ENCODE measurements at regions not wholly inside any gene's neighbourhood (a gene's known extent, or its start where the extent isn't known, plus 50 kb on each side); places are given as distances from the start of the nearest gene placed in this dataset.

DNA sequence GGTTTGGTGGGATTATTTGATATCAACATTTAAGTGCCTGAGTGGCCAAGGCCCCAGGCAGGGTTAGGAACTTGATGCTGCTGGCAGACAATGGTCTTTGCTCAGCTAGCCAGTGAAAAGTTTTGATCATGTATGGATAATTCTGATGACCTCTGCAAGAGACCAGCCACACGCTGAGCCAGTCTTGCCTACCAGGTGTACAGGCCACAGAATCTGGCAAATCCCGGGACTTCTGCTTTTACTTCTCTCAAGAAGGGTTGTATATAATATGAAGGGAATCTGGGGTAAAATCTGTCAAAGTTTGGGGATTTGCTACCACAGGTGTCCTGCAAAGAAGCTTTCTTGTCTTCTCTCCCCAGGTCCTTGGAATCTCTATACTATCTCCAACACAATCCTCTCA is 331.4 kb upstream of the GOLIM4 start:
- FAIRE-seq = no peak

DNA sequence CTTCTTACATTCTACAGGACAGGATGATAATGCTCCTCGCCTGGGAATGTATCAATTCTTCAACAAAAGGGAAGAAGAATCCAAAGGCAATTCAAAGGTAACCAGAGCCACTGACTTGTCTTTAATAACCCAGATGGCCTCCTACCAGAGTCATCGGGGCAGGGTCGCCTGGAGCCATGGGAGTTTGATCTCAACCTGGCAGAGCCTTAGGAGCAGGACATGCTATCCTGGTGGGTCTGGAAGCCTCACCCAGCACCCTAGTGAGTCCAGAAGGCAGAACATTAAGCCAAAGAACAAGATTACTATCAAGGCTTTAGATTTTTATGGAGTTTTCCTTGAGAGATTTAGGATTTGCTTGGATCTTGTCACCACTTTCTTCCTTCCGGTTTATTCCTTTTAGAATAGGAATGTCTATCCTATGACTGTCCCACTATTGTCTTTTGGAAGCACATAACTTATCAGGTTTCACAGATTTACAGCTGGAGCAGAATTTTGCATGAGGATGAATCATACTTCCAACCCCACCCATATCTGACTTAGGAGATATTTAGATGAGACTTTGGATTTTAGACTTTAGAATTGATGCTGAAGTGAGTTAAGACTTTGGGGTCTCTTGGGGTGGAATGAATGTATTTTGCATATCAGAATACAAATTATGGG is 330.3 kb upstream of the GOLIM4 start:
- no peak for FAIRE-seq

DNA sequence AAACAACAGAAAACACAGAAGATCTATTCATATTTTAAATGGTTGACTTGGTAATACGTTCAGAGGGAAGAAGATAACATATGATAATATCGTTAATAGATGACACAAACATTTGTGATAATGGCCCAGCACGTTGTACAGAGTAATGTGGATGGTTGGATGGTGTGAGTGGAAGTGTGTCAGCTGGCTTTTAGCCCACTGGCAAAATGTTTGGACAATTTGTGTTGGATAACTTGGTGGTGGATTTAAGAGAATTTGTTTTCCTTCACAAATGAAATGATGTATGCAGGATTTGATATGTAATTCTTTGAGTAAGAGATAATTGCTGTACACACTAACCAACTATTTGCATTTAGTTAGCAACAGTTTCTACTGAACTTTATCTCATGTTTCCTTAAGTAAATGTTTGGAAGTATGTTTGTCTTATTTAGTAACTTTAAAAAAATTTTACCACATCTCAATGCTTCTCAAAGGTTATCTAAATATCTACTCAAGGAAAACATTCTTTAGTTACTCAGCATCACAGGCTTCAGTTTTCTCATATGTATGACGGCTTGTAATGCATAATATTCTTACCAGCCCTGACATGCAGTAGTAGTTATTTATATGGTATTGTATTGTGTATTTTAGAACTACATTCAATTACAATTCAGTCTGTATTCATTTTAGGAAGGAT is 328.5 kb upstream of the GOLIM4 start:
- FAIRE-seq = no peak

DNA sequence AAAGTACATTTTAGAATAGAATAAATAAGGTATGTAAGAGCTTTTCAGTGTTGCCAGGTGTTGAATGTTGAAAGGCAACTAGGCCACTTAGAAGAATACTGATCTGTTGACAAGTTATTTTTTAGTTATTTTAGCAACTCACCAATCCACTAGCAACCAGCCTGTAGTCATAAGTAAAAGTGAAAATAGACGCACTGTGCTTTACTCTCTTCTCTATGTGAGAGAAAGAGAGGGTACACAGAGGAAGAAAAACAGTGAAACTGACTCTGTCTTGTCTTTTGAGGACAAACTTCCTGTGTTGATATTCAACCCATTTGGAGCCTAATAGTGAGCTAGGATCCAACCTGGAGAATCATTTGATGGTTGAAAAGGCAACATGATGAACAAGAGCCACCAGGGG is 327.1 kb upstream of the GOLIM4 start:
- no peak for FAIRE-seq

DNA sequence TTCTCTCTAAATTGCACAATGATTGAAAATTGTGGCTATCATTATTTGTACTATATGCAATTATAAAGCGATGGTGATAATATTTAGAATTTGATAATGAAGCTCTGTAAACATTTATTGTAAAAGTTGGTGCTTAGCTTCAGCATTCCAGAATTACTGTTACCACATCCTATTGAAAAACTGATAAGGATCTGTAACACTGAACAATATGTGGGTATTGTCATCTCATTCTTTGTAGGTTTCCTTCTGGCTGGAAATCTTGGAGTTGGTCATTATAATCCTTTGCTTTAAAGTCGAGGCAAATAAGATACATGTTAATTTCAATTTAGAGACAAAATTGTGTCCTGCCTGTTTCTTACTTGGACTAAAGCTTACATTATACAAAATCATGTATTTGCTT is 323.4 kb upstream of the GOLIM4 start:
- FAIRE-seq = no peak

DNA sequence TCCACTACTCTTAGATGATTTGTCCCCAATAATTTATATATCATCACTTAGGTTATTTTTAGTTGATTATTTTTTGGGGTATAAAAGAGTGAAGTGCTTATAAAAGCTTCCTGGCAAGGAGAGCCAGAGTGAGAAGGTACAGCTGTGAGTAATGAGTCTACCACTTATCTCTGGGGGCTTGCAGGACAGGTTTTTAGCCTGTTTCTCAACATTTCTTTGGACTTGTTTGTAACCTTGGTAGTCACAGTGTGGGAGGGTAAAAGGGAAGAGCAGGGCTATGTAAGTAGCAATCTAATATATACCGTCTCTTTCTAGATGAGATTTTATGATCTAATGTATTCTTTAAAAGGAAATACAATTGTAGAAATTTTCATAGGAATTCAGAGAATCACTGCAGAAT is 321.3 kb upstream of the GOLIM4 start:
- FAIRE-seq = no peak

DNA sequence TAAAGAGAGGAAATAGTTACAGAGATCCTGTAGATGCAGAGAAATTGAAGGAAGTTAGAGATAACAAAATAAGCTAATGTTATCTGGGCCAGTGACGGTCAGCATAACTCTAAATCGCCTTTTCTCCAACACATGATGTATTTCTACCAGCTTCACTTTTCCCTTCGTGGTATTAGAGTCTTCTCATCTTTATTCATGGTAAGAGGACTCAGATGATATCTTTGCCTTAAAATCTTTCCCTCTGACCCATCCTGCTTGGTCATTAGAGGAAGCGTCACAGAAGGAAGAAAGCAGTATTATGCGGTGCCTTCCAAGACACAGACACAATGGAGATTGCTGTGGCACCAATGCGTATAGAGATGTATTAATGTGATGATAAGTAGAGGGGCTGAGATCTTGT is 320.7 kb upstream of the GOLIM4 start:
- no peak for FAIRE-seq

DNA sequence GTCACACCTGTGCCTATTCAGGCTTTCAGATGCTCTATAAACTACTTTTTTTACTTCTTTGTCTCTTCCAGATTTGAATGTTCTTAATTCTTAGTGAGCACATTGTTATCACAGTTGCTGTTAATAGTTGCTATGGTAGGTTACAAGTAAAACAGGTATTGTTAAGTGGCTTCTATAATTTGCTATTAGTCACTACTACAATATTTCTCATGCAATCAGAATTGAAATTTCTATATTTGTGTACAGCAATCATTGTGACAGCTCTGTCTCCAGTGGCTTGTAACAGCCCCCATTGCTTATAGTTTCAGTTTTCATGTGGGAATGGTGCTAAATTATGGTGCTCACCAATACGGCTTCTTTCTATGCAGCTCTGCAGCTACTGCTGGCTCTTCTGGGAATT is 318.4 kb upstream of the GOLIM4 start:
- FAIRE-seq = no peak

DNA sequence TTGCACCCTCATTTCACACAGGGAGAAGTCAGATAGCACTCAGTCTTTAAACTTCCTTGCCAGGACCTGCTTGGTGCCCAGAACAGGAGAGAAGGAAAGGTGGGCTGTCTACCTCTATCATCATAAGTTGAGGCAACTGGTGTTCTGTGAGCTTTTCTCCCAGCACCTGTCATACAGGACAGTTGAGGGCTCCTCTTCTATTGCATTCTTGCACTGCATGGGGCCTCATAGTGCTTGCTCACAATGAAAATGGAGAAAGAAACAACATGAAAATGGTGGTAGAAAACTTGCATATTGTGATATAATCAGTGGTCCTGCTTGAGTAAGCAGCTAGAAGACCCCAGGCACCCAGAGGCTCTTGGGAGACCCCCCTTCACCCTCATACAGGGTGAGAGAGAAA is 311.7 kb upstream of the GOLIM4 start:
- no peak for FAIRE-seq

DNA sequence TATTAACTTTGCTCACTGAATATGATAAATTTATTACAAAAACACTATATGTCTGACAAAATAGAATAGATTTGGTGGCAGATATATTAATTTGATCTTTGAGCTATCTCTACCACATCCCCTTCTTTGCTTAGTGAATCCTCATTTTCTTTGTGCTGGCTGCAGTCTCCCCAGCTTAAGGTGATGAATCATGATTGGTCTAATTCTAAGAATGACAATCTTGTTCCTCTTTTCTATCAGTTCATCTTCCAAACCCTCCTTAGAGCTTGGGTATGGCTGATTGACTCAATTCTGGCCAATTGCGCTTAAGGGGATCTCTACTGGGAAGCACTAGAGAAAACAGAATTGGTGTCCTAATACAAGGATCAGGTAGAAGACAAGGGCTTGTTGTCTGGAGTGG is 309.6 kb upstream of the GOLIM4 start:
- no peak for FAIRE-seq

DNA sequence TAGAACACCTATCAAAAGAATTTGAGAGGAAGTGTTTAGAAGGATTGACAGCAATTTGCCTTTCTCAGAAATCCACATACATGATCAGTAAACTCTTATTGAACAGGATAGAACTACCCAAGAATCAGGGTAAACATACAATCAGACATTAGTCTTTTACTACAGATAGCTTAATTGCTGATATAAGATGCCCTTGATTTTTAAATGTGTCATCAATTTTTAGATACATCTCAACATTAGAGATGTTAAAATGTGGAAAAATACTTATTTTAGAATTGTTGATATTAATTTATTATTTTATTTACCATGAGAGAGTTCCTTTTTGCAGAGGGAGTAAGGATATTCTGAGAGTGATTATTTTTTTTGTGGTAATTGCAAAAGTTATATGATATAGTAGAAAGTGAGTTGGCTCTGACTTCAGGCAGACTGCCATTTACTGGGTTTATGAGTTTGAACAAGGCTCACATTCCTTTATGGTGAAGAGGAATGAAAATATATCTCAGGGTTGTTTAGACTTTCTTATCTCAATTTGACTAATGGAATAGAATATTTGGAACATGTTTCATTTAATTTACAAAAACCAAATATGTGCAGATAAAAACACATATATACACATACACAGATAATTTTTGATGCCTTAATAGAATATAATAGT is 302.8 kb upstream of the GOLIM4 start:
- FAIRE-seq = no peak

DNA sequence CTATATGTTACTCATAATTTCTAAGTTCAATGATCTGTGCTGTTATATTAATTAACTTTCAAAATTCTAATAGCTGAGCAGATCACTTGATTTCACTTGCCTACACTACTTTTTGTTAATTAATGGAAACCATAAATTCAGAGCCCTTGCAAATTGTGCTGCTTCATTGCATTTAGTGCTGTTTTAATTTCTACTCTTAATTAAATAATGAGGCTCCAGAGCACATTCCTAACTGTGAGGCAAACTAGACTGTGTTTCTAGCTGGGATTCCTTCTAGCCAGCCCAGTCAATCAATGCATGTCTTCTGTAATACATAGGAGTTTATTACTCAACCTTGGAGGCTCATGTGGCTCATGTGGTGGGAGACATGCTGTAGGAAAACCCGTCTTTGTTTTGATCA is 301.1 kb upstream of the GOLIM4 start:
- no peak for FAIRE-seq

DNA sequence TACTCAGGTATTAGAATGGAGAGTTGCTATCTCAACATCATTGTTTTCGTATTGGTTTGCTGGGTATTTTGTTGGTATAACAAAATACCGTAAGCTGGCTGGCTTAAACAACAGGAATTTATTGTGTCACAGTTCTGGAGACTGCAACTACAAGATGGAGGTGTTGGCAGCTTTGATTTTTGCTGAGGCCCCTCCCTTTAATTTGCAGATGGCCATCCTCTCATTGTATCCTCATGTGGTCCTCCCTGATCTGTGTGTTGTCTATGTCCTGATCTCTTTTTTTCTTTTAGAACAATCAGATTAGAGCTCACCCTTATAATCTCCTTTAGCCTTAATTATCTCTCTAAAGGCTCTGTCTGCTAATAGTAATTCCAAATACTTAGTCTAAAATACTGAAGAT is 299.8 kb upstream of the GOLIM4 start:
- FAIRE-seq = no peak

DNA sequence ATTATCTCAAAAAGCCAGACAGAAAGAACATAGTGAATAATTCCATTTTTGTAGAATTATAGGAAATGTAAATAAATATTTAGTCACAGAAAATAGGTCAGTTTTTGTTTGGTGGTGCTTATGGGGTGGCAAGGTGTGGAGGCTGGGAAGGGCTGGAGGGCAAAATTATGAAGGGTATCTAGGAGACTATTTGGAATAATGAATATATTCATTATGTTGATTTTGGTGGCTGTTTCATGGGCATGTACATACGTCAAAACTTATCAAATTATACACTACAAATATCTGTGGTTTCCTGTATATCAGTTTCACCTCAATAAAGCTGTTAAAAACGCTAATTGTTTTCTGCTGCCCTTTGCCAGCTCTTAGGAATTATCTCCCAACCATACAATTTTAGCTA is 298.7 kb upstream of the GOLIM4 start:
- FAIRE-seq = no peak

DNA sequence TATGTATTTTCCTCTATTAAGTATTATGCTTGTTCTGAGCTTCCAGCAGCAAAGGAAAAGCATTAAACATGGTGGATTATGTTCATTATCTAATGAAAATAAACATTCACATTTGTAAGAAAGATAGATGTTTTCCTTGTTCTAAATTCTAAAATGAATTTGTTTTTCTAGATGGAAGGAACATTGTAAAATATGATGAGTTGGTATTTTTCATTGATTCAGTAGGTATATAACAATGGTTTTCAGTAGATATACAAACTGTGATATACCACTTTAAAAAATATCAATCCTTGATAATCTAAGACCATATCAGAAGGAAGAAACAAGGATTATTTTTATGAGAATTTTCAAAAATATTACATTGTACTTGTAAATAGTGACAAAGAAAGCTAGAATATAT is 290.6 kb upstream of the GOLIM4 start:
- peak; percentile 44 for FAIRE-seq

DNA sequence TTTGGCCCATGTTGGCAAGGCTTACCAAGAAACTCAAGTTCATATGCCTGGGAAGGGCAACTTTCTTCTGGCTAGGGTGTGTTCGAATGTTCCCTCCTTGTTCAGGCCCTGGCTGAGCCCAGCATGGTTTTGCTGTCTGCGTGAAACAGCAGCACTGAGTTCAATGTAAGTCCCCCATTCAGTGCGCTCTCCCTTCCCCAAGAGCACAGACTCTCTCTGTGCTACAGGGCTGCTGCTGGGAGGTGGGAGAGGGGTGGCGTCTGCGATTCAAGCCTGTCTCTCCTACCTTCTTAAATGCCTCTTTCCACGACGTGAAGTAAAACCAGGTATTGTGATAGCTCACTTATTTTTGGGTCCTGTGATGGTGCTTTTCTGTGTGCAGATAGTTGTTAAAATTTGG is 289.3 kb upstream of the GOLIM4 start:
- no peak for FAIRE-seq

DNA sequence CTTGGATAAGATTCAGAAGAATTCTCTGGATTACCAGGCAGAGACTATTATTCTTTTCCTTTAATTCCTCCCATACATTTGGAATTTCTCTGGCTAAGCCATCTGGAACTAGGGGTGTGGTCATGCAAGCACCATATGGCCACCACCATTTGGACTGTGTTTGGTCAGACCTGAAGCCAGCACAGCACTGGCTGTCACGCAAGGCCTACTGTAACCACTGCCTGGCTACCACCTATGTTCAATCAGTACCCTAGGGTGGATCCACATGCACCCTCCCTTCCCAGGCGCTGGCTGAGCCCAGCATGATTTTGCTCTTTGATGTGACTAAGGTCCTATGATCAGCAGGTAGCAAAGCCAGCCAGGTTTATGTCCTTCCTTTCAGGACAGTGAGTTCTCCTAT is 287.8 kb upstream of the GOLIM4 start:
- FAIRE-seq = no peak

DNA sequence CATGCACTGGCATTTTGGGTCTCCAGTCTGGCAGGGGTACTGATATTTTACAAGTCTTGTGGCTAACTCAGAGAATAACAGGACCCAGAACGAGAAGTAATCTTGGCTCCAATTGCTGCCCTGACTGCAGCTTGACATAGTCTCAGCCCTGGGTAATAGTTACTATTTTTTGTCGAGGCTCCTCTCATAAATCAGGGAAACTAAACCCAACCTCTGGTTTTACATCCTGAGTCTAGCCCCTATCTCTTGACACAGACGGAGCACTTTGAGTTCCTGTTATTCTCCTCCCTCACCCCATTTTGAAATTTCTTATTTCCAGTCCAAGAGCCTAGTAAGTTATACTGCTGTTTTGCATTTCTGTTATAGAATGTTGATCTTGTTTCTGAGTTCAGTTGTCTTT is 276.1 kb upstream of the GOLIM4 start:
- no peak for FAIRE-seq

DNA sequence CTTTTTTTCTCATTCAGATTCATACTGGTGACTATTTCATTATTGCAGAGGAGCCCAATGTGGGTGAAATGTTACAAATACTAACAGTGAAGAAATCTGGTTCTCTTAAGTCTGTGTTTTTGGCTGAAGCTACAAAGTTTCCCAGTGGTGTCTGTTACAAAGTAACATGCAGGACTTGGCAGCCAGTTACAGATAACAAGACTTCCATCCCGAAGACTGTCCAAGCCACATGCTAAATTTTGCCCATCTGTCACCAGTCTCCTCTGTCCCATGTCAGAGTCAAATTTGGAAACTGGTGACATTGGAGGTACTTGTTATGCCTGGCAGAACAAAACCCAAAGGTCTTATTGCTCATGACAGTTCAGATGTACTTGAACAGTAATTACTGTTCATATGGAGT is 269.2 kb upstream of the GOLIM4 start:
- no peak for FAIRE-seq

DNA sequence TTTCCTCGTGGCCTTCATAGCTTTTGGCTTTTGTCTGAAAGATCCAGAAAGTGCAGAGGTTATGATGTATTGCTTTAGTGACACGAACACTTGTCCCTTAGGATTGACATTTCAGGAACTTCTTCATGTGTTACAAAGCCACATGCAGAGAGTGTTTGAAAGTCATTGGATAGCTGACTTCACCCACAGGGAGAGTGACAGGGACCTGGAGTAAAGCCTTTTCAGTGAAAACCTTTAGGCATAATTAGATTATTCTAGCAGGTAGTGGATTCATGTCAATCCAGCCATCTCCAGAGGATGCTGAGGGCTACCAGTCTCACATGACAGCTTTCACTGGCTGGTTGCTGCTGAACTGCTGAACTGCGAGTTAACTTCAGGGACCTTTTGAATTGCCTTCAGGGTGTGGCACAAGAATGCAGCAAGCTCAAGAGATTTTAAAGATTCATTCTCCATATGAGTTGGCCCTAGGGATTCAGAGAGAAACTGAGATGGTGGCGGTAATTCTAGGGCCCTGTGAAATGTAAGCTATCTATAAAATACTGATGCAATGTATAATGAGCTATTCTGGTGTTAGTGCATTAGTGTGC is 267.0 kb upstream of the GOLIM4 start:
- no peak for FAIRE-seq

DNA sequence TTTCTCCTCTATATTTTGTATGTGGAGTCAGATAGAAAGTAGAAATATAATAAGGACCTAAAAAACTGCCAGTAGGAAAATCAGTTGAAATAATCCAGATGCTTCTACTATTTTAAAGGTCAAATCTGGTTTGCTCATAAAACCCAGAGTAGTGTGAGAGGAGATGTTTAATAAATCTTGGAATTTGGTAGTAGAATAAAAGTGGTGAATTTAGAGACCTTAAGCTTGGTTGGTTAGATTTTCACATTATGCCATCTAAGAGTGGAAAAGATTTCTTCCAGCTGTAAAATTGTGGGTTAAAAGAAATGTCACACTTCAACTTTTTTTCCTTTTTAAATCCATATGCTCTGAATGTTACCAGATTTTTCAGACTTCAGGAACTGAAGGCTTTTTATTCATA is 266.4 kb upstream of the GOLIM4 start:
- no peak for FAIRE-seq

DNA sequence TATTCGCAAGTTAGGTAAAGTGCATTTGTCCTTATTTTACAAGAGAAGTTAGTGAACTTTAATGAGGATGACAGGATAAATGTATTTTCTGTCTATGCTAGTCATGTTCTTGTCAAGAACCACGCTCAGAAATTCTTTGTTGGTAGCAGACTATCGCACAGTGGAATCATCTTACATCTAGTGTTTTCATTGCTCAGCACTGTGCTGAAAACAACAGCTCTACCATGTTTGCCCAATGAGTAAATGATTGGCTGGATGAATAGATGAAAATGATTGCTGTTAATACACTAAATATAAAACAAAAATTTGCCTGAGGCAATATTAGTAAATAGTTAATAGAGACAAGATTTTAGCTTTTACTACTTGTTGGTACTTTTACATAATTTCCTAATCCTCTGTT is 265.3 kb upstream of the GOLIM4 start:
- FAIRE-seq = no peak

DNA sequence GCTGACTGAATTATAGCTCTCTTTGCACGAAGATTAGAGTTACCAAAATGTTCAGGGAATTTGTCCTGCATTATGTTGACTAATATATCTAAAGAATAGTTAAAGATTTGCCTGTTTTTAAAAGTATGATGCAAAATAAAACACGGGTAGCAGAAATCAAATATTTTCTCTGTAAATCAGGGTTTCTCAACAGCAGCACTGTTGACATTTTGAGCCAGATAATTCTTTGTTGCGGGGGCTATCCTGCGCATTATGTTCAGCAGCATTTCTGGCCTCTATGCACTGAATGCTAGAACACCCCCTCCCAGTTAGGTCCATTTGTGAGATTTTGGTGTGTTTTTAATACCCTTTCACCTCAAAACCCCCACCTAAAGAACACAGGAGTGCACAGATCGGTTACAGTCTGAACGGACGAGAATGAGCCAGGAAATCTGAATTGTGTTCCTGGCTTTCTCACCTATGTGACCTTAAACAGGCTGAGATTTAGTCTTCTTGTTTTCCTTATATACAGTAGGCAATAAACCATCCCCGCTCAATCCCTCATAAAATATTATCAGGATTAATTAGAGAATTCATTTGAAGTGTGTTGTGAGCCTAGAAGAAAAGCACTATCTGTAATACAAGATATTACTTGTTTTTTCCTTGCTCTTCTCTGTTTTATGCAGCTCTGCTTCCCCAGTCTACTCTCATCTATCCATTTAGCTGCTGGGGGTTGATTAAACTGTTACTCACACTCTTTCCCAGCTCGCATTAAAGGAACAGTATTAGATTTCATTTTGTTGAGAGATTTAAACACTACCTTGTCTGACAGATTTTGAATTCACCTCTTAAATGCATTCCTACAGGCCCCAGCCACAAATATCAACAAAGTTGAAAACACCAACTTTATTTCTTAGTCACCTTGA is 247.5 kb upstream of the GOLIM4 start:
- no peak for FAIRE-seq

All from A204.1 (cell line).